H9 (cell line): ENCODE measurements at regions not wholly inside any gene's neighbourhood (a gene's known extent, or its start where the extent isn't known, plus 50 kb on each side); places are given as distances from the start of the nearest gene placed in this dataset.

Source experiments
- DNase-seq: peaks from one replicate; pipeline ENCODE4 v3.0.0-alpha.2; 2017
- H2AFZ ChIP-seq: one replicate; pipeline ENCODE4 v1.6.1; 2013; ENCODE audit warnings: mild to moderate bottlenecking, low read length, control low read depth, moderate library complexity
- H2AK5ac ChIP-seq: 2 replicates; pipeline ENCODE4 v1.6.1; 2013; ENCODE audit warnings: low read length, control low read depth, mixed read lengths; ENCODE audit not compliant: insufficient read length
- H2BK120ac ChIP-seq: one replicate; pipeline ENCODE4 v1.6.1; 2013; ENCODE audit warnings: low read depth, mild to moderate bottlenecking, low read length, control low read depth, inconsistent platforms; ENCODE audit not compliant: poor library complexity, severe bottlenecking
- H2BK12ac ChIP-seq: 2 replicates; pipeline ENCODE4 v1.6.1; 2013; ENCODE audit warnings: low read length, control low read depth, mixed read lengths, low read depth; ENCODE audit not compliant: insufficient read length
- H2BK15ac ChIP-seq: 2 replicates; pipeline ENCODE4 v1.6.1; 2013; ENCODE audit warnings: low read depth, low read length, control low read depth
- H2BK20ac ChIP-seq: one replicate; pipeline ENCODE4 v1.6.1; 2013; ENCODE audit warnings: low read depth, mild to moderate bottlenecking, low read length, control low read depth, inconsistent platforms; ENCODE audit not compliant: poor library complexity, severe bottlenecking
- H2BK5ac ChIP-seq: 2 replicates; pipeline ENCODE4 v1.6.1; 2013; ENCODE audit warnings: low read length, control low read depth, mixed read lengths; ENCODE audit not compliant: insufficient read length
- H3K14ac ChIP-seq: 2 replicates; pipeline ENCODE4 v1.6.1; 2013; ENCODE audit warnings: low read length, control low read depth; ENCODE audit not compliant: insufficient read depth
- H3K18ac ChIP-seq: 2 replicates; pipeline ENCODE4 v1.6.1; 2013; ENCODE audit warnings: low read depth, mild to moderate bottlenecking, mixed read lengths, low read length, control low read depth; ENCODE audit not compliant: insufficient read length
- H3K23ac ChIP-seq: 2 replicates; pipeline ENCODE4 v1.6.1; 2013; ENCODE audit warnings: low read length, control low read depth, mixed read lengths, low read depth; ENCODE audit not compliant: insufficient read length
- H3K23me2 ChIP-seq: 2 replicates; pipeline ENCODE4 v1.6.1; 2013; ENCODE audit warnings: low read depth, mild to moderate bottlenecking, mixed read lengths, low read length, control low read depth; ENCODE audit not compliant: insufficient read length, poor library complexity, severe bottlenecking
- H3K27ac ChIP-seq: 2 replicates; pipeline ENCODE4 v1.5.1; 2013; ENCODE audit warnings: low read length, control low read depth, mixed read lengths, low read depth; ENCODE audit not compliant: insufficient read length
- H3K27me3 ChIP-seq: 2 replicates; pipeline ENCODE4 v1.6.1; 2013; ENCODE audit warnings: low read length, control low read depth, inconsistent platforms; ENCODE audit not compliant: insufficient read depth
- H3K4ac ChIP-seq: 2 replicates; pipeline ENCODE4 v1.6.1; 2013; ENCODE audit warnings: low read depth, mild to moderate bottlenecking, control low read depth, inconsistent platforms, low read length, moderate library complexity
- H3K4me1 ChIP-seq: 2 replicates; pipeline ENCODE4 v1.6.1; 2013; ENCODE audit warnings: low read length, control low read depth, inconsistent platforms; ENCODE audit not compliant: insufficient read depth
- H3K4me2 ChIP-seq: 2 replicates; pipeline ENCODE4 v1.6.1; 2013; ENCODE audit warnings: low read length, control low read depth, mixed read lengths; ENCODE audit not compliant: insufficient read length, insufficient read depth
- H3K56ac ChIP-seq: 2 replicates; pipeline ENCODE4 v1.6.1; 2013; ENCODE audit warnings: low read depth, mild to moderate bottlenecking, mixed read lengths, low read length, control low read depth; ENCODE audit not compliant: insufficient read length
- H3K79me1 ChIP-seq: 2 replicates; pipeline ENCODE4 v1.6.1; 2013; ENCODE audit warnings: low read depth, mild to moderate bottlenecking, moderate library complexity, low read length, control low read depth, inconsistent platforms; ENCODE audit not compliant: insufficient read depth, poor library complexity, severe bottlenecking
- H3K79me2 ChIP-seq: 2 replicates; pipeline ENCODE4 v1.6.1; 2013; ENCODE audit warnings: low read length, control low read depth, inconsistent platforms; ENCODE audit not compliant: insufficient read depth
- H3K9ac ChIP-seq: 2 replicates; pipeline ENCODE4 v1.6.1; 2013; ENCODE audit warnings: low read length, control low read depth, mixed read lengths; ENCODE audit not compliant: insufficient read length; ENCODE audit errors: extremely low read depth
- H3K9me3 ChIP-seq: one replicate; pipeline ENCODE4 v1.6.1; 2013; ENCODE audit warnings: low read depth, low read length, inconsistent platforms; ENCODE audit not compliant: control insufficient read depth
- H3T11ph ChIP-seq: one replicate; pipeline ENCODE4 v1.6.1; 2013; ENCODE audit warnings: mild to moderate bottlenecking, low read length, control low read depth, inconsistent platforms
- H4K20me1 ChIP-seq: one replicate; pipeline ENCODE4 v1.6.1; 2013; ENCODE audit not compliant: control insufficient read depth, insufficient read length, insufficient read depth
- H4K5ac ChIP-seq: 2 replicates; pipeline ENCODE4 v1.6.1; 2013; ENCODE audit warnings: low read depth, mild to moderate bottlenecking, mixed read lengths, low read length, control low read depth; ENCODE audit not compliant: insufficient read length
- H4K8ac ChIP-seq: replicated peaks from 2 replicates; pipeline ENCODE4 v1.6.1; 2013; ENCODE audit warnings: low read length, control low read depth, mixed read lengths, low read depth; ENCODE audit not compliant: insufficient read length
- H4K91ac ChIP-seq: 2 replicates; pipeline ENCODE4 v1.6.1; 2013; ENCODE audit warnings: low read depth, mild to moderate bottlenecking, moderate library complexity, mixed read lengths, low read length, control low read depth; ENCODE audit not compliant: insufficient read length
- H3K27ac Mint-ChIP-seq, 3 experiments: 2 replicates in 2 of 3; 3 replicates in 1 of 3; pipeline ENCODE4 v1.8.0; 2020 to 2021; ENCODE audit warnings: mixed read lengths in 3 of 3, mild to moderate bottlenecking in 1 of 3, moderate library complexity in 1 of 3
- H3K27me3 Mint-ChIP-seq: 2 replicates; pipeline ENCODE4 v1.8.0; 2021; ENCODE audit warnings: low read depth, mild to moderate bottlenecking, moderate library complexity, mixed read lengths
- H3K36me3 Mint-ChIP-seq, 3 experiments: 2 replicates in 2 of 3; 3 replicates in 1 of 3; pipeline ENCODE4 v1.8.0; 2020 to 2021; ENCODE audit warnings: low read depth in 3 of 3, mixed read lengths in 3 of 3; ENCODE audit not compliant: insufficient read depth in 1 of 3
- H3K4me1 Mint-ChIP-seq, 2 experiments: 2 replicates each; pipeline ENCODE4 v1.8.0; 2020; ENCODE audit warnings: mixed read lengths in 2 of 2
- H3K4me3 Mint-ChIP-seq, 2 experiments: 2 replicates in 1 of 2; 3 replicates in 1 of 2; pipeline ENCODE4 v1.8.0; 2020 to 2021; ENCODE audit warnings: mild to moderate bottlenecking in 2 of 2, mixed read lengths in 2 of 2, moderate library complexity in 1 of 2
- H3K9me3 Mint-ChIP-seq, 2 experiments: 2 replicates in 1 of 2; 3 replicates in 1 of 2; pipeline ENCODE4 v1.8.0; 2020; ENCODE audit warnings: mild to moderate bottlenecking in 2 of 2, mixed read lengths in 2 of 2, moderate library complexity in 1 of 2
- CTCF ChIP-seq: fragments of 200-600 bp; sonication (generic); conservative IDR thresholded peaks from 3 replicates; pipeline ENCODE4 v1.8.0; 2021; ENCODE audit warnings: antibody characterized with exemption, mild to moderate bottlenecking

- no peaks in the 10 kb centered on the region for H3K36me3 Mint-ChIP-seq
- no peak overlapping the region for H3K4ac ChIP-seq
Measured at GRCh38 chr4:124537971-124538370, 174.6 kb downstream of the ANKRD50 start.

More at GRCh38 chr4:124537971-124538370, 174.6 kb downstream of the ANKRD50 start:
- Histone ChIP-seq H3K79me2 (no peaks in the 10 kb centered on the region), H4K5ac (no peak overlapping the region), H2AK5ac (no peak overlapping the region), H2AFZ (no peak overlapping the region), H2BK120ac (no peak overlapping the region), H3K23me2 (no peaks in the 10 kb centered on the region), H2BK5ac (no peak overlapping the region), H3K4me2 (no peak overlapping the region), H3K14ac (no peak overlapping the region), H2BK15ac (no peak overlapping the region), H3T11ph (no peak overlapping the region), H3K23ac (no peak overlapping the region), H3K18ac (no peak overlapping the region), H3K79me1 (no peaks in the 10 kb centered on the region), H2BK12ac (no peak overlapping the region), H3K9me3 (no peaks in the 10 kb centered on the region), H3K27me3 (no peaks in the 10 kb centered on the region), H3K9ac (no peak overlapping the region), H3K56ac (no peak overlapping the region), H2BK20ac (no peak overlapping the region), H4K20me1 (no peaks in the 10 kb centered on the region), H3K27ac (no peak overlapping the region), H4K8ac (no peak overlapping the region), H4K91ac (no peak overlapping the region), H3K4me1 (no peaks in the 10 kb centered on the region)
- no peaks in the 10 kb centered on the region for H3K9me3 Mint-ChIP-seq
- H3K27ac Mint-ChIP-seq = no peak overlapping the region
- TF ChIP-seq CTCF = no peak
- no peaks in the 10 kb centered on the region for H3K27me3 Mint-ChIP-seq
- no peaks in the 10 kb centered on the region for H3K4me1 Mint-ChIP-seq
- DNase-seq = no peak
- no peak overlapping the region for H3K4me3 Mint-ChIP-seq
